ENCODE measurements at regions not wholly inside any gene's neighbourhood (a gene's known extent, or its start where the extent isn't known, plus 50 kb on each side); places are given as distances from the start of the nearest gene placed in this dataset.

DNA sequence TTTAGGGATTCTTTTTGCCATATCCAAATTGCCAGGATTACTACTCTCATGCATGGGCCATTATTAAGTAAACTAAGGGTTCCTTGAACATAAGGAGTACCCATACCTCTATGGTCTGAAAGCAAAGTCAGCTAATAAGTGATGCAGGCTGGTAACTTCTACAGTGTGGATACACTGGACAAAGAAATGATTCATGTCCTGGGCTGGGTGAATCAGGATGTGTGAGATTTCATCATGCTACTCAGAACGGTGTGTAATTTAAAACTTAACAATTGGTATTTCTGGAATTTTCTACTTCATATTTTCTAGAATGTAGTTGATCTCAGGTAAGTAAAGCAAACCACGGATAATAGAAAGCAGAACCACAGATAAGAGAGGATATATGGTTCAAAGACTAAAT lies 428.8 kb downstream of the CHSY3 start:
- Histone ChIP-seq H3K9me3 (no peaks in the 10 kb centered on the region), H3K4me3 (no peak overlapping the region), H3K4me1 (peaks cover 0 to 14% (median 3%) of the 10 kb centered on the region in 4 donors), H3K27ac (no peak overlapping the region), H3K27me3 (no peaks in the 10 kb centered on the region), H3K36me3 (no peaks in the 10 kb centered on the region)
- TF ChIP-seq, protein P1, sequence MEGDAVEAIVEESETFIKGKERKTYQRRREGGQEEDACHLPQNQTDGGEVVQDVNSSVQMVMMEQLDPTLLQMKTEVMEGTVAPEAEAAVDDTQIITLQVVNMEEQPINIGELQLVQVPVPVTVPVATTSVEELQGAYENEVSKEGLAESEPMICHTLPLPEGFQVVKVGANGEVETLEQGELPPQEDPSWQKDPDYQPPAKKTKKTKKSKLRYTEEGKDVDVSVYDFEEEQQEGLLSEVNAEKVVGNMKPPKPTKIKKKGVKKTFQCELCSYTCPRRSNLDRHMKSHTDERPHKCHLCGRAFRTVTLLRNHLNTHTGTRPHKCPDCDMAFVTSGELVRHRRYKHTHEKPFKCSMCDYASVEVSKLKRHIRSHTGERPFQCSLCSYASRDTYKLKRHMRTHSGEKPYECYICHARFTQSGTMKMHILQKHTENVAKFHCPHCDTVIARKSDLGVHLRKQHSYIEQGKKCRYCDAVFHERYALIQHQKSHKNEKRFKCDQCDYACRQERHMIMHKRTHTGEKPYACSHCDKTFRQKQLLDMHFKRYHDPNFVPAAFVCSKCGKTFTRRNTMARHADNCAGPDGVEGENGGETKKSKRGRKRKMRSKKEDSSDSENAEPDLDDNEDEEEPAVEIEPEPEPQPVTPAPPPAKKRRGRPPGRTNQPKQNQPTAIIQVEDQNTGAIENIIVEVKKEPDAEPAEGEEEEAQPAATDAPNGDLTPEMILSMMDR (IDR thresholded peaks at IDR 0.05) = no peak
- intact Hi-C loops (cut with DNase I; ENCODE audit: low total_unique reads) = no loop called here
- no peak for DNase-seq

DNA sequence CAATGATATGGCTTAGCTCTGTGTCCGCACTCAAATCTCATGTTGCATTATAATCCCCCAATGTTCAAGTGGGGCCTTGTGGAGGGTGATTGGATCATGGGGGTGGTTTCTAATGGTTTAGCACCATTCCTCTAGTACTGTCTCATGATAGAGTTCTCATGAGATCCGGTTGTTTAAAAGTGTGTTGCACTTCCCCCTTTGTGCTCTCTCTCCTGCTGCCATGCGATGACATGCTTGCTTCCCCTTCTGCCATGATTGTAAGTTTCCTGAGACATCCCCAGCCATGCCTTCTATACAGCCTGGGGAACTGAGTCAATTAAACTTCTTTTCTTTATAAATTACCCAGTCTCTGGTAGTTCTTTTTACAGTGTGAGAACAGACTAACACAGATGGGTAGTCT lies 427.1 kb downstream of the CHSY3 start:
- DNase-seq = no peak
- Histone ChIP-seq H3K9me3 (no peaks in the 10 kb centered on the region), H3K27me3 (no peaks in the 10 kb centered on the region), H3K27ac (no peak overlapping the region), H3K36me3 (no peaks in the 10 kb centered on the region), H3K4me3 (no peak overlapping the region), H3K4me1 (no peaks in the 10 kb centered on the region)
- intact Hi-C loops (cut with DNase I; ENCODE audit: low total_unique reads) = no loop called here
- TF ChIP-seq, protein P1 (IDR thresholded peaks at IDR 0.05) = no peak

DNA sequence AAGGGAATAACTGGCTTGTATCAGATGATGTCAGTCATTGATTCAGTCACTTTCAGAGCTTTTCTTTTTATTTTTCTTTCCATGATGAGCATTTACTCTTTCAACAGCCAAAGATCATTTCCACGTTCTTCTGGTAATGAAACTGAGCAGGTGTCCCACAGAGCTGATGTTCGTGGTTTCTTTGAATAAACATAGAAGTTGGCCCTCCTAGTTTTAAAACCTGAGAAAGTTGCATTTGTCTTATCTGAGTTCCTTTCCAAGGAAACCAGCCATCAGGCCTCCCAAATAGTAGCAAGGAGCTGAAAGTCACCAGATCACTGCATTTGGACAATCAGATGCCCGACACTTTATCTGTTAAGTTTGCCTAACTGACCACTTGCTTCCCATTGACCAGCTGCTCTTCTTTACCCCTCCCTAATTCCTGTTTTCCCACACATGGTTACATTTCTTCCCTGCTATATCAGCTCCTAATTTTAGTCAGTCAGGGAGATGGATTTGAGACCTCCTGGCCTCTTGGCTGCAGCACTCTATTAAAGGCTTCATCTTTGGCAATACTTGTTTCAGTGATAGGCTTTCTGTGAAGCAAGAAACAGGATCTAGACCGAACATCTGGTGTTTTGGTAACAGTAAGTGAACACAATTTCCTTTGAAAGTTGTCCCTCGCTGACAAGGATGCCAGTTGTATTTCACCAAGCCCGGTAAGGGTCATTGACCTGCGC lies 420.8 kb downstream of the CHSY3 start:
- TF ChIP-seq, protein P1 (IDR thresholded peaks at IDR 0.05) = no peak
- no peak for DNase-seq
- Histone ChIP-seq H3K4me3 (no peak overlapping the region), H3K36me3 (no peaks in the 10 kb centered on the region), H3K9me3 (no peaks in the 10 kb centered on the region), H3K27ac (no peak overlapping the region), H3K27me3 (no peaks in the 10 kb centered on the region), H3K4me1 (peaks cover 0 to 4% (median 0%) of the 10 kb centered on the region in 4 donors)
- intact Hi-C loops (cut with DNase I; ENCODE audit: low total_unique reads) = no loop called here

DNA sequence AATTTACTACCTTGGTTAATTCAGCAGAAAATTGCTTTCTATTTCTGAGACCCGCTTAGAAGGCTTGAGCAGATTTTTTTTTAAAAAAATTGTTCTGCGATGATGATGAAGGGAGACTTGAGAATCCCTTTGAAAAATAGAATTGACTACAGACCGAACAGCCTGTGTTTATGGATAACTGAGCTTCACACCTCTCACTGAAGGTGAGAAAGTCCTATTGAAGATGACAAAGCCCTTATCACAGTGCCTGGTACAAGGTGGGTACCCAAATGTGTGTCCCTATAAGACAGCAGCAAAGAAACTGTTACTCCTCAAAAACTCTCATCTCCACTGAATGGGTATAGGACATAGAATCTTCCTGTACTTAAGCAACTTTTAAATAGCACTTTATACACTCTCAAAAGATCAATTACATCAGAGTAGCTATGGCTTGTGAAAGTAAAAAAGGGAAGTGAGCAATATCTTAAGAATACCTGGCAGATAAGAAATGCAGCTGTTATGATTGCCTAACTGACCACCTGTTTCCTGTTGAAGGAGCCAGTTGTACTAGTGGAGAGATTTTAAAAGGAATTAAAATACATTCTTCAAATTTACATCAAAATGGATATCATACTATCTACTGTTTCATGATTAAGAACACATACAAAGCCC lies 419.7 kb downstream of the CHSY3 start:
- TF ChIP-seq, protein P1 (IDR thresholded peaks at IDR 0.05) = no peak
- intact Hi-C loops (cut with DNase I; ENCODE audit: low total_unique reads) = no loop called here
- no peak overlapping the region for H3K27ac ChIP-seq
- H3K36me3 ChIP-seq = no peaks in the 10 kb centered on the region
- H3K27me3 ChIP-seq = no peaks in the 10 kb centered on the region
- no peaks in the 10 kb centered on the region for H3K9me3 ChIP-seq
- no peak overlapping the region for H3K4me3 ChIP-seq
- H3K4me1 ChIP-seq = peaks cover 0 to 4% (median 0%) of the 10 kb centered on the region in 4 donors
- DNase-seq = no peak

DNA sequence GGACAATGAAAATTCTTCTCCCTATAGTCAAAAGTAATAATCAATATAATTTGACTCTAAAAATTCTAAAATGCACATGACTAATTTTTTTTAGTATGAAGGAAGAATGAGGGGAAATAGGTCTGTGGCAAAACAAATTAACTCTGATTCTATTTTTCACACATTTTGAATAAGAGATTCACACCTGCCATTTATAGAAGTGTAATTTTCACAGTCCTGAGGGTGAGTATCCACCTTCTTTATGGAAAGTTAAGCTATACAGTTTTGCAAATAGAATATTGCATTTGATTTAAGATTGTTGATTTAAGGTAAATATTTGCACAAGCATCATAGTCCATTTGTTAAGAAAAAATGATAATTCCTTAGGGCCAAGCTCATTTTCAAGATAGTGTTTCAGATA lies 417.7 kb downstream of the CHSY3 start:
- Histone ChIP-seq H3K36me3 (no peaks in the 10 kb centered on the region), H3K4me3 (no peak overlapping the region), H3K9me3 (no peaks in the 10 kb centered on the region), H3K4me1 (peaks cover 0 to 4% (median 0%) of the 10 kb centered on the region in 4 donors), H3K27me3 (no peaks in the 10 kb centered on the region), H3K27ac (no peak overlapping the region)
- TF ChIP-seq, protein P1 (IDR thresholded peaks at IDR 0.05) = no peak
- intact Hi-C loops (cut with DNase I; ENCODE audit: low total_unique reads) = no loop called here
- no peak for DNase-seq

Data from tibial artery (tissue), 4 donors.